ENCODE measurements at regions not wholly inside any gene's neighbourhood (a gene's known extent, or its start where the extent isn't known, plus 50 kb on each side); places are given as distances from the start of the nearest gene placed in this dataset.

DNA sequence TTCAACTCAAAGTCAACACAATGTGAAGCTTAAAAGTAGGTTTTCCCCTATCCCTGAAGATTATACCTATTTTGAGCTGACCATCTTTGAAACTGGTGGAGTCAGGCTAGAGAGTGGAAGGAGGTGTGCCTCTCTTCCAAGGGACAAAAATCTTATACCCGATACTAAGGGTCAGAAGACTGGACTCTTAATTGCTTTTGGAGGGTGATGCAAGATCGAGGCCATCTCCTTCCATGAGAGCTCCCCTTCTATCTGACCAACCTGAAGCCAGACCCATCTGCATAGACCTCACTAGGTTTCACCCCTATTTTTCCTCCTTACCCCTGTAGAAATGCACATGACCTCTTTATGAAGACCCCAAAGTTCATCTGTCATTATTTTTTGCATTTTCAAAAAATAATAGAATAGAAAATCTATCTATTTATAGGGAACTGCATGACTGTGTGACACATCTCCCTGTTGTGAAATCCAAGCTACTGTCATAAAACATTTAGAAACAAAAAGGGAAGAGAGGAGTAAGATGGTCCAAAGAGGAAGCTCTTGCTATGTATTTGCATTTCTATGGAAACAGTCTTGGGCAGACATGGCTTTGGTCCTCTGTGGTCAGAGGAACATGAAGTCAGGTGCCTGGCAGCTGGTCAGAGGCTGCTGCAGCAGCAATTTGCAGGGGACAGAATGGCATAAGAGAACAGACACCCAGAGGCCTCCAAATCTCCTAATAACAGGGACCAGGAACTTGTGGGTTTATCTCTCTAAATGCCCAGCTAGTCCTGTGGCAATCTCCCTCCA is 349.2 kb downstream of the MAFB start:
- TF ChIP-seq, protein P1, sequence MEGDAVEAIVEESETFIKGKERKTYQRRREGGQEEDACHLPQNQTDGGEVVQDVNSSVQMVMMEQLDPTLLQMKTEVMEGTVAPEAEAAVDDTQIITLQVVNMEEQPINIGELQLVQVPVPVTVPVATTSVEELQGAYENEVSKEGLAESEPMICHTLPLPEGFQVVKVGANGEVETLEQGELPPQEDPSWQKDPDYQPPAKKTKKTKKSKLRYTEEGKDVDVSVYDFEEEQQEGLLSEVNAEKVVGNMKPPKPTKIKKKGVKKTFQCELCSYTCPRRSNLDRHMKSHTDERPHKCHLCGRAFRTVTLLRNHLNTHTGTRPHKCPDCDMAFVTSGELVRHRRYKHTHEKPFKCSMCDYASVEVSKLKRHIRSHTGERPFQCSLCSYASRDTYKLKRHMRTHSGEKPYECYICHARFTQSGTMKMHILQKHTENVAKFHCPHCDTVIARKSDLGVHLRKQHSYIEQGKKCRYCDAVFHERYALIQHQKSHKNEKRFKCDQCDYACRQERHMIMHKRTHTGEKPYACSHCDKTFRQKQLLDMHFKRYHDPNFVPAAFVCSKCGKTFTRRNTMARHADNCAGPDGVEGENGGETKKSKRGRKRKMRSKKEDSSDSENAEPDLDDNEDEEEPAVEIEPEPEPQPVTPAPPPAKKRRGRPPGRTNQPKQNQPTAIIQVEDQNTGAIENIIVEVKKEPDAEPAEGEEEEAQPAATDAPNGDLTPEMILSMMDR (IDR thresholded peaks at IDR 0.05), result no peak
- TF ChIP-seq POLR2AphosphoS5 (IDR thresholded peaks at IDR 0.05) (no peak), POLR2A (IDR thresholded peaks at IDR 0.05) (no peak), EP300 (IDR thresholded peaks at IDR 0.05) (no peak)
